Uterus (tissue), 2 donors: ENCODE measurements at regions not wholly inside any gene's neighbourhood (a gene's known extent, or its start where the extent isn't known, plus 50 kb on each side); places are given as distances from the start of the nearest gene placed in this dataset.

Experiments used
- CTCF ChIP-seq, 4 experiments: fragments of 200-600 bp in 2 of 4; fragments of 450-650 bp in 2 of 4; sonication (generic) in 2 of 4; IDR thresholded peaks; one replicate each; pipeline ENCODE4 v1.5.1; 2016 to 2019; ENCODE audit warnings: antibody characterized with exemption in 4 of 4, mild to moderate bottlenecking in 2 of 4, moderate library complexity in 1 of 4
- POLR2A ChIP-seq, 2 donors: fragments of 450-650 bp; IDR thresholded peaks; one replicate each; pipeline ENCODE4 v1.6.1; 2016; ENCODE audit warnings: antibody characterized with exemption in 2 of 2, mild to moderate bottlenecking in 1 of 2, moderate library complexity in 1 of 2

- TF ChIP-seq POLR2A (IDR thresholded peaks at IDR 0.05), result no peak
- no peak for TF ChIP-seq CTCF (IDR thresholded peaks at IDR 0.05)
Observed at GRCh38 chr7:21020667-21021066, 234.0 kb upstream of the SP8 start.
